ENCODE measurements at regions not wholly inside any gene's neighbourhood (a gene's known extent, or its start where the extent isn't known, plus 50 kb on each side); places are given as distances from the start of the nearest gene placed in this dataset.

- Mint-ChIP-seq H3K9me3 (ENCODE audit: unreplicated experiment) (no peaks in the 10 kb centered on the region), H3K27me3 (ENCODE audit: unreplicated experiment) (peaks cover 3% of the 10 kb centered on the region), H3K4me1 (ENCODE audit: unreplicated experiment) (no peaks in the 10 kb centered on the region), H3K36me3 (ENCODE audit: low read depth, unreplicated experiment) (no peaks in the 10 kb centered on the region), H3K4me3 (ENCODE audit: unreplicated experiment) (no peak overlapping the region), H3K27ac (ENCODE audit: unreplicated experiment) (no peak overlapping the region)
- DNase-seq (ENCODE audit: low spot score) = no peak
- TF ChIP-seq, protein P1, sequence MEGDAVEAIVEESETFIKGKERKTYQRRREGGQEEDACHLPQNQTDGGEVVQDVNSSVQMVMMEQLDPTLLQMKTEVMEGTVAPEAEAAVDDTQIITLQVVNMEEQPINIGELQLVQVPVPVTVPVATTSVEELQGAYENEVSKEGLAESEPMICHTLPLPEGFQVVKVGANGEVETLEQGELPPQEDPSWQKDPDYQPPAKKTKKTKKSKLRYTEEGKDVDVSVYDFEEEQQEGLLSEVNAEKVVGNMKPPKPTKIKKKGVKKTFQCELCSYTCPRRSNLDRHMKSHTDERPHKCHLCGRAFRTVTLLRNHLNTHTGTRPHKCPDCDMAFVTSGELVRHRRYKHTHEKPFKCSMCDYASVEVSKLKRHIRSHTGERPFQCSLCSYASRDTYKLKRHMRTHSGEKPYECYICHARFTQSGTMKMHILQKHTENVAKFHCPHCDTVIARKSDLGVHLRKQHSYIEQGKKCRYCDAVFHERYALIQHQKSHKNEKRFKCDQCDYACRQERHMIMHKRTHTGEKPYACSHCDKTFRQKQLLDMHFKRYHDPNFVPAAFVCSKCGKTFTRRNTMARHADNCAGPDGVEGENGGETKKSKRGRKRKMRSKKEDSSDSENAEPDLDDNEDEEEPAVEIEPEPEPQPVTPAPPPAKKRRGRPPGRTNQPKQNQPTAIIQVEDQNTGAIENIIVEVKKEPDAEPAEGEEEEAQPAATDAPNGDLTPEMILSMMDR (IDR thresholded peaks at IDR 0.05; ENCODE audit: unreplicated experiment) = no peak
These were observed 76.9 kb upstream of the KLF3 start for GRCh38 chr4:38587106-38587505.

DNA sequence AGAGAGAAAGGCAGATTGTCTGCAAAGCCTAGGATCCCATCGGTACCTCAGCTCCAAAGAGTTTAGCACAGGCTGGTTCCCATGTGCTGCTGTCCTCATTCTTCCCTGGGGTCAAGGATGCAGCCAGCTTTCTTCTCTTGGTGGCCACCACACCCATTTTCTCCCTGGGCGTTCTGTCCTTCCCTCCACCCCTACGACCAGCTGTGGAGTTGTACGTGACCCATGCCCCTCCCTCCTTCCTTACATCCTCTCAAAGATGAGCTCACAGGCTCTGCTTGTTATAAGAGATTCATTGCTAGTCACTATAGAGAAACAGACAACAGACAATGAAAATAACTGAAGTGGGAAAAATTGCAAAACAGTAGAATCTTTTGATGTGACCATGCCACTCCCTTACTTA lies 74.0 kb upstream of the KLF3 start:
- Mint-ChIP-seq H3K27ac (ENCODE audit: unreplicated experiment) (no peak overlapping the region), H3K36me3 (ENCODE audit: low read depth, unreplicated experiment) (no peaks in the 10 kb centered on the region), H3K4me1 (ENCODE audit: unreplicated experiment) (no peaks in the 10 kb centered on the region), H3K4me3 (ENCODE audit: unreplicated experiment) (no peak overlapping the region), H3K9me3 (ENCODE audit: unreplicated experiment) (no peaks in the 10 kb centered on the region), H3K27me3 (ENCODE audit: unreplicated experiment) (peaks cover 3% of the 10 kb centered on the region)
- no peak for DNase-seq (ENCODE audit: low spot score)
- TF ChIP-seq, protein P1 (IDR thresholded peaks at IDR 0.05; ENCODE audit: unreplicated experiment) = no peak

DNA sequence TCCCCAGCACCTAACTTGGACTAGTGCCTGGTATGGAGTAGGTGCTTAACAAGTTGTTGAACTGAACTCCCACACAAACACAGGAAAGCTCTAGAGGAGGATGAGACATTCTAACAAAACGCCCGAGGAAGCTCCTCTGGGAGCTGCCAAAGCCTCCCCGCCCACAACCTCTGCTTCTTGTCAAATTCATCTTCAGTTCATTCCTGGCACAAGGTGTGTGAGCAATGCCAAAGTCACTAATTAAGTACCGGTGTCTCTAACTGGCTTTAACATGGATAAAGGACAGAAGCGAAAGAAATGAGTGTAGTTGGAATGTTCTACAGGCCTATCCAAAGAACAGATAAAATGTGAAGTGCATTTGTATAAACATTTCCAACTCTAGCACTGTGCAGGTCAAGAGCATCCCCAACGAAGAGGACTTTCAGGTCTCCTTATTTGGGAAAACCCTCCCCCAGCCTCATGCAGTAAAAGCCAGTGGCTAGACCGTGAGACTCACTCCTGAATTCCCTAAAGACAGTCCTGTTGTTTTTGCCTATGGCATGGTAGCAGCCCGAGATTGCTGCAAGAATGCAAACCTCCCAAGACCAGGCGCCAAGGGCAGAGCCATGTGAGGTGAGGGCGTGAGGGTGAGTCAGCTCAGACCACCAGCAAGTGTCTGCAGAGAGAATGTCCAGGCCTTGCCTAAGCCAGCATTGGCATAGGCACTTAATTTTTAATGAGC lies 72.2 kb upstream of the KLF3 start:
- H3K4me3 Mint-ChIP-seq (ENCODE audit: unreplicated experiment) = no peak overlapping the region
- H3K4me1 Mint-ChIP-seq (ENCODE audit: unreplicated experiment) = no peaks in the 10 kb centered on the region
- peaks cover 3% of the 10 kb centered on the region for H3K27me3 Mint-ChIP-seq (ENCODE audit: unreplicated experiment)
- H3K9me3 Mint-ChIP-seq (ENCODE audit: unreplicated experiment) = no peaks in the 10 kb centered on the region
- no peaks in the 10 kb centered on the region for H3K36me3 Mint-ChIP-seq (ENCODE audit: low read depth, unreplicated experiment)
- DNase-seq (ENCODE audit: low spot score) = no peak
- H3K27ac Mint-ChIP-seq (ENCODE audit: unreplicated experiment) = no peak overlapping the region
- TF ChIP-seq, protein P1 (IDR thresholded peaks at IDR 0.05; ENCODE audit: unreplicated experiment) = no peak

DNA sequence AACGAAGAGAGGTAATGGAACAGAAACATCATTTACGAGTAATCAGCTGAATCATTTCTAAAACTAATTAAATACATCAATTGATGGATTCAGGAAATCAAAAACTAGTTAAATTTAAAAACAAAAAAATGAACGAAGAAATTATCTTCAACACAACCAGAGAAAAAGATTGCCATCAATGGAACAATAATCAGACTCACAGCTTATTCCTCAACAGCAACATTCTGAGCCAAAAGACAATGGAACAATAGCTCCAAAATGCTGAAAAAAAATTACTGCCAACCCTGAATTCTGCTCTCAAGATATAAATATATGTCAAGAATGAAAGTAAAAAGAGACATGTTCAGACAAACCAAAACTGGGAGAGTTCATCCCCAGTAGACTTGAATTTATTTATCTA lies 65.5 kb upstream of the KLF3 start:
- Mint-ChIP-seq H3K27ac (ENCODE audit: unreplicated experiment) (no peak overlapping the region), H3K36me3 (ENCODE audit: low read depth, unreplicated experiment) (peaks cover 3% of the 10 kb centered on the region), H3K27me3 (ENCODE audit: unreplicated experiment) (no peaks in the 10 kb centered on the region), H3K4me3 (ENCODE audit: unreplicated experiment) (no peak overlapping the region), H3K9me3 (ENCODE audit: unreplicated experiment) (peaks cover 3% of the 10 kb centered on the region), H3K4me1 (ENCODE audit: unreplicated experiment) (peaks cover 4% of the 10 kb centered on the region)
- no peak for DNase-seq (ENCODE audit: low spot score)
- TF ChIP-seq, protein P1 (IDR thresholded peaks at IDR 0.05; ENCODE audit: unreplicated experiment) = no peak

DNA sequence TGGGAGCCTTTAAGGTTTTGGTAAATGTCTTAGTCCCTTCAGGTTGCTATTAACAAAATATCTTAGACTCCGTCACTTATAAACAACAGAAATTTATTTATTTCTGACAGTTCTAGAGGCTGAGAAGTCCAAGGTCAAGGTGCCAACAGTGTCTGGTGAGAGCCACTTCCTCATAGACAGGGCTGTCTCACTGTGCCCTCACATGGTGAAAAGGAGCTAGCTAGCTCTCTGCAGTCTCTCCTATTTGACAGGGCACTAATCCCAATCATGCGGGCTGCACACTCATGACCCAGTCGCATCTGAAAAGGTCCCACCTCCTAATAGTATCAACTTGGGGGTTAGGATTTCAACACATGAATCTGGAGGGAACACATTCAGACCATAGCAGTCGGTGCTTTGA lies 63.4 kb upstream of the KLF3 start:
- DNase-seq (ENCODE audit: low spot score) = no peak
- TF ChIP-seq, protein P1 (IDR thresholded peaks at IDR 0.05; ENCODE audit: unreplicated experiment) = no peak
- Mint-ChIP-seq H3K9me3 (ENCODE audit: unreplicated experiment) (peaks cover 3% of the 10 kb centered on the region), H3K36me3 (ENCODE audit: low read depth, unreplicated experiment) (peaks cover 3% of the 10 kb centered on the region), H3K27ac (ENCODE audit: unreplicated experiment) (no peak overlapping the region), H3K4me3 (ENCODE audit: unreplicated experiment) (no peak overlapping the region), H3K4me1 (ENCODE audit: unreplicated experiment) (peaks cover 20% of the 10 kb centered on the region), H3K27me3 (ENCODE audit: unreplicated experiment) (peaks cover 4% of the 10 kb centered on the region)
